Keratinocyte (primary cell): ENCODE measurements at regions not wholly inside any gene's neighbourhood (a gene's known extent, or its start where the extent isn't known, plus 50 kb on each side); places are given as distances from the start of the nearest gene placed in this dataset.

Experiments used
- DNase-seq: peaks from one replicate; pipeline ENCODE4 v3.0.0-alpha.2; 2011; ENCODE audit warnings: low read depth, missing footprints, low spot score
- FAIRE-seq: peaks from 2 replicates; lab custom pipeline; 2011; peaks lifted over from hg19 to GRCh38; lab: Jason Lieb, UNC
- H2AFZ ChIP-seq: 2 replicates; pipeline ENCODE4 v1.6.0; 2012; ENCODE audit warnings: low read length, control low read depth, inconsistent platforms; ENCODE audit not compliant: control insufficient read depth
- H3K27ac ChIP-seq: 2 replicates; pipeline ENCODE4 v1.5.1; 2011; ENCODE audit warnings: low read length; ENCODE audit not compliant: control insufficient read depth, insufficient read depth
- H3K27me3 ChIP-seq: 3 replicates; pipeline ENCODE4 v1.6.0; 2011; ENCODE audit warnings: low read length; ENCODE audit not compliant: control insufficient read depth, insufficient read depth; ENCODE audit errors: extremely low read depth
- H3K36me3 ChIP-seq, 2 experiments: 2 replicates in 1 of 2; 3 replicates in 1 of 2; pipeline ENCODE4 v1.5.1; 2011; ENCODE audit warnings: low read length in 2 of 2, mild to moderate bottlenecking in 1 of 2; ENCODE audit not compliant: control insufficient read depth in 2 of 2, insufficient read depth in 2 of 2; ENCODE audit errors: extremely low read depth in 1 of 2
- H3K4me1 ChIP-seq: 3 replicates; pipeline ENCODE4 v1.5.1; 2011; ENCODE audit warnings: low read length; ENCODE audit not compliant: control insufficient read depth, insufficient read depth; ENCODE audit errors: extremely low read depth
- H3K4me2 ChIP-seq: 3 replicates; pipeline ENCODE4 v1.6.0; 2011; ENCODE audit warnings: low read depth, low read length; ENCODE audit not compliant: control insufficient read depth, insufficient read depth; ENCODE audit errors: extremely low read depth
- H3K4me3 ChIP-seq, 3 experiments: fragments of 200-600 bp in 1 of 3; sonication (generic) in 1 of 3; 2 replicates in 2 of 3; 3 replicates in 1 of 3; pipeline ENCODE4 v1.5.1; 2011 to 2016; ENCODE audit warnings: low read length in 3 of 3, mild to moderate bottlenecking in 3 of 3, control low read depth in 2 of 3, inconsistent platforms in 1 of 3, low read depth in 1 of 3, mixed read lengths in 1 of 3, mixed run types in 1 of 3, moderate library complexity in 1 of 3; ENCODE audit not compliant: control insufficient read depth in 2 of 3, insufficient read depth in 2 of 3; ENCODE audit errors: extremely low read depth in 1 of 3
- H3K79me2 ChIP-seq: 2 replicates; pipeline ENCODE4 v1.6.0; 2012; ENCODE audit warnings: low read length; ENCODE audit not compliant: control insufficient read depth, insufficient read depth
- H3K9ac ChIP-seq: 3 replicates; pipeline ENCODE4 v1.6.0; 2011; ENCODE audit warnings: low read length; ENCODE audit not compliant: control insufficient read depth, insufficient read depth; ENCODE audit errors: extremely low read depth
- H3K9me1 ChIP-seq: 3 replicates; pipeline ENCODE4 v1.6.0; 2011; ENCODE audit warnings: low read length; ENCODE audit not compliant: control insufficient read depth, insufficient read depth; ENCODE audit errors: extremely low read depth
- H3K9me3 ChIP-seq: 2 replicates; pipeline ENCODE4 v1.5.1; 2012; ENCODE audit warnings: low read depth, low read length; ENCODE audit not compliant: control insufficient read depth
- H4K20me1 ChIP-seq: 3 replicates; pipeline ENCODE4 v1.6.0; 2011; ENCODE audit warnings: low read length; ENCODE audit not compliant: control insufficient read depth, insufficient read depth; ENCODE audit errors: extremely low read depth
- CTCF ChIP-seq, 3 experiments: IDR thresholded peaks in 1 of 3; conservative IDR thresholded peaks in 1 of 3; optimal IDR thresholded peaks in 1 of 3; 2 replicates in 2 of 3; 3 replicates in 1 of 3; pipeline versions ENCODE3 to v1.5.1; 2011; ENCODE audit warnings: low read length in 3 of 3, mild to moderate bottlenecking in 3 of 3, moderate library complexity in 2 of 3, control low read depth in 1 of 3, inconsistent platforms in 1 of 3; ENCODE audit not compliant: insufficient read depth in 2 of 3; ENCODE audit errors: extremely low read depth in 1 of 3
- EZH2 ChIP-seq: IDR thresholded peaks from one replicate; pipeline ENCODE4 v1.6.1; 2012; ENCODE audit warnings: inconsistent platforms, mild to moderate bottlenecking, low read length, moderate library complexity
- dilution Hi-C: fragments of 300-500 bp; cut with MboI; formaldehyde crosslinking; loops from one replicate; pipeline ENCODE4 v1.7.0; 2020; ENCODE audit warnings: low sequenced_read_pairs; ENCODE audit not compliant: extremely low pct_ligation_motif_present

- TF ChIP-seq CTCF (optimal IDR thresholded peaks at IDR 0.05 in 1 of 3, IDR thresholded peaks at IDR 0.05 in 1 of 3, conservative IDR thresholded peaks at IDR 0.05 in 1 of 3; ENCODE audit: extremely low read depth in 1 of 3, insufficient read depth in 2 of 3, low read length in 3 of 3), result no peak
- TF ChIP-seq EZH2, result no peak
- Histone ChIP-seq H3K36me3 (no peaks in the 10 kb centered on the region), H3K27ac (peak overlapping the region; percentile 53), H3K9me3 (peaks cover 2% of the 10 kb centered on the region), H3K9me1 (no peaks in the 10 kb centered on the region), H2AFZ (no peak overlapping the region), H3K4me2 (peak overlapping the region; percentile 60), H3K4me3 (peak overlapping the region in 1 of 3 experiments; percentile 6), H3K79me2 (no peaks in the 10 kb centered on the region), H3K27me3 (no peaks in the 10 kb centered on the region), H3K4me1 (peaks cover 29% of the 10 kb centered on the region), H4K20me1 (no peaks in the 10 kb centered on the region), H3K9ac (no peak overlapping the region)
- peak; percentile 79 for DNase-seq
- dilution Hi-C loops, result no loop called here
- FAIRE-seq, result peak; percentile 84
Measured at GRCh38 chr20:4512891-4513550, 173.2 kb upstream of the PRNP start.

GRCh38 chr20:4511776-4512175 is 174.5 kb upstream of the PRNP start:
- Histone ChIP-seq H3K27ac (no peak overlapping the region), H3K9me1 (no peaks in the 10 kb centered on the region), H2AFZ (no peak overlapping the region), H3K4me2 (no peak overlapping the region), H3K9ac (no peak overlapping the region), H3K9me3 (peaks cover 2% of the 10 kb centered on the region), H3K4me3 (no peak overlapping the region), H3K4me1 (peaks cover 29% of the 10 kb centered on the region), H3K79me2 (no peaks in the 10 kb centered on the region), H4K20me1 (no peaks in the 10 kb centered on the region), H3K36me3 (no peaks in the 10 kb centered on the region), H3K27me3 (no peaks in the 10 kb centered on the region)
- DNase-seq (no peak), FAIRE-seq (no peak)
- no peak for TF ChIP-seq EZH2
- dilution Hi-C loops, result no loop called here
